HAP-1 (cell line): ENCODE measurements at regions not wholly inside any gene's neighbourhood (a gene's known extent, or its start where the extent isn't known, plus 50 kb on each side); places are given as distances from the start of the nearest gene placed in this dataset.
A peak's percentile ranks its signal among the peaks of the same experiment; 100 is the strongest.
"Not testable (repeated sequence)": the region's sequence is repeated elsewhere in the genome, so short reads cannot be mapped to it uniquely, and the experiment has no call there.

Source experiments
- DNase-seq, 2 experiments: peaks; one replicate each; pipeline ENCODE4 v3.0.0-alpha.2; 2016 to 2020; ENCODE audit warnings: low spot score in 2 of 2
- H3K27me3 ChIP-seq: fragments of 250-450 bp; sonication (Bioruptor Pico); 2 replicates; pipeline ENCODE4 v1.5.1; 2020; ENCODE audit warnings: low read depth, mild to moderate bottlenecking, moderate library complexity
- H3K36me3 ChIP-seq: fragments of 250-450 bp; sonication (Bioruptor Pico); replicated peaks from 2 replicates; pipeline ENCODE4 v1.5.1; 2020; ENCODE audit warnings: mild to moderate bottlenecking
- H3K4me1 ChIP-seq: fragments of 250-450 bp; sonication (Bioruptor Pico); 2 replicates; pipeline ENCODE4 v1.5.1; 2020; ENCODE audit warnings: mild to moderate bottlenecking
- H3K4me3 ChIP-seq: fragments of 250-450 bp; sonication (Bioruptor Pico); 2 replicates; pipeline ENCODE4 v1.5.1; 2020; ENCODE audit warnings: mild to moderate bottlenecking, moderate library complexity
- H3K9me3 ChIP-seq: fragments of 250-450 bp; sonication (Bioruptor Pico); 2 replicates; pipeline ENCODE4 v1.5.1; 2020; ENCODE audit warnings: mild to moderate bottlenecking, moderate library complexity
- in situ Hi-C: fragments of 300-500 bp; cut with MboI; formaldehyde crosslinking; loops from 3 replicates; pipeline ENCODE4 v1.14.3; 2020; ENCODE audit warnings: low sequenced_read_pairs, inconsistent platforms, mixed read lengths

GRCh38 chr9:62798884-62799850, 1609.3 kb downstream of the SPATA31A7 start:
- H3K4me3 ChIP-seq, H3K9me3 ChIP-seq, H3K36me3 ChIP-seq, H3K27me3 ChIP-seq, in situ Hi-C loops, DNase-seq, H3K4me1 ChIP-seq: not testable (repeated sequence)

- H3K4me3 ChIP-seq, H3K36me3 ChIP-seq, DNase-seq, H3K27me3 ChIP-seq, H3K4me1 ChIP-seq, in situ Hi-C loops, H3K9me3 ChIP-seq: not testable (repeated sequence)
Observed at GRCh38 chr9:62799851-62800371, 1610.1 kb downstream of the SPATA31A7 start.

- H3K4me1 ChIP-seq, H3K27me3 ChIP-seq, DNase-seq, H3K36me3 ChIP-seq, in situ Hi-C loops, H3K4me3 ChIP-seq, H3K9me3 ChIP-seq: not testable (repeated sequence)
Observed at GRCh38 chr9:62800451-62801371, 1610.9 kb downstream of the SPATA31A7 start.

GRCh38 chr9:62801372-62801811, 1611.6 kb downstream of the SPATA31A7 start:
- DNase-seq, H3K4me3 ChIP-seq, H3K36me3 ChIP-seq, in situ Hi-C loops, H3K9me3 ChIP-seq, H3K27me3 ChIP-seq, H3K4me1 ChIP-seq: not testable (repeated sequence)

GRCh38 chr9:62801961-62802718, 1612.3 kb downstream of the SPATA31A7 start:
- H3K36me3 ChIP-seq, H3K4me1 ChIP-seq, H3K9me3 ChIP-seq, in situ Hi-C loops, H3K27me3 ChIP-seq: not testable (repeated sequence)
- DNase-seq = peak; percentile 81 to 93
- H3K4me3 ChIP-seq = peak overlapping the region; percentile 30

- H3K27me3 ChIP-seq, H3K4me1 ChIP-seq, in situ Hi-C loops: not testable (repeated sequence)
Observed at GRCh38 chr9:62802719-62803079, 1612.9 kb downstream of the SPATA31A7 start.

GRCh38 chr9:62803099-62803498, 1613.3 kb downstream of the SPATA31A7 start:
- DNase-seq, H3K4me1 ChIP-seq, in situ Hi-C loops, H3K27me3 ChIP-seq, H3K9me3 ChIP-seq, H3K36me3 ChIP-seq: not testable (repeated sequence)
- peak overlapping the region; percentile 1 for H3K4me3 ChIP-seq

More at GRCh38 chr9:62802719-62803079, 1612.9 kb downstream of the SPATA31A7 start:
- H3K4me3 ChIP-seq = peak overlapping the region; percentile 1
- DNase-seq, H3K9me3 ChIP-seq, H3K36me3 ChIP-seq: not testable (repeated sequence)

GRCh38 chr9:62804314-62804713, 1614.5 kb downstream of the SPATA31A7 start:
- H3K9me3 ChIP-seq, H3K36me3 ChIP-seq, H3K4me3 ChIP-seq, in situ Hi-C loops, DNase-seq, H3K27me3 ChIP-seq, H3K4me1 ChIP-seq: not testable (repeated sequence)

GRCh38 chr9:62807424-62807823, 1617.6 kb downstream of the SPATA31A7 start:
- H3K9me3 ChIP-seq, DNase-seq, in situ Hi-C loops, H3K36me3 ChIP-seq, H3K4me1 ChIP-seq, H3K4me3 ChIP-seq, H3K27me3 ChIP-seq: not testable (repeated sequence)

GRCh38 chr9:62808081-62808480, 1618.2 kb downstream of the SPATA31A7 start:
- H3K27me3 ChIP-seq, in situ Hi-C loops, DNase-seq, H3K36me3 ChIP-seq, H3K4me3 ChIP-seq, H3K4me1 ChIP-seq, H3K9me3 ChIP-seq: not testable (repeated sequence)

- H3K9me3 ChIP-seq, H3K4me1 ChIP-seq, H3K36me3 ChIP-seq, H3K4me3 ChIP-seq, DNase-seq, H3K27me3 ChIP-seq, in situ Hi-C loops: not testable (repeated sequence)
Observed at GRCh38 chr9:62810318-62810717, 1620.5 kb downstream of the SPATA31A7 start.

- H3K36me3 ChIP-seq, H3K4me3 ChIP-seq, DNase-seq, H3K4me1 ChIP-seq, H3K27me3 ChIP-seq, H3K9me3 ChIP-seq, in situ Hi-C loops: not testable (repeated sequence)
Observed at GRCh38 chr9:62810811-62811315, 1621.0 kb downstream of the SPATA31A7 start.

- H3K4me1 ChIP-seq, H3K27me3 ChIP-seq, H3K9me3 ChIP-seq, in situ Hi-C loops, H3K4me3 ChIP-seq, DNase-seq, H3K36me3 ChIP-seq: not testable (repeated sequence)
Observed at GRCh38 chr9:62815436-62815835, 1625.6 kb downstream of the SPATA31A7 start.
